ENCODE measurements at regions not wholly inside any gene's neighbourhood (a gene's known extent, or its start where the extent isn't known, plus 50 kb on each side); places are given as distances from the start of the nearest gene placed in this dataset.

GRCh38 chrX:17206584-17206983, 168.4 kb upstream of the NHS start:
- no peak for DNase-seq

GRCh38 chrX:17214962-17215361, 160.0 kb upstream of the NHS start:
- no peak for DNase-seq

DNA sequence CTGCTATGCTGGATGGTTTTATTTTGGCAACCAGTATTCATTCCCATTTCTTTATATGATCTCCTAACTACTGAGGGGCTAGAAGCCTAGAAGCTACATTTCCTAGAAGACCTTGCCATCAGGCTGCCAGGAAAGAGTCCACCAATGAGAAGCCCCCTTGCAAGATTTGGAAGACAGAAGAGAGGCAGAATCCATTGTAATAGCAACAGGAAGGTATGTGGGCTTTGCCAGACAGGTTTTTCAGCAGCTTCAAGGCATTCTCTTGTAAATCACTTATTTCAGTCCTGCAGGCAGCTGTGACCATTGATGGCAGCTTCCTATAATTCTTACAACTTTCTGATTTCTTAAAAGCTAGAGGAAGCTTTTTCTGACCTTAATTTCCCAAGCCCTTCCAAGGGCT, 148.3 kb upstream of the NHS start:
- no peak for DNase-seq

- DNase-seq: no peak
These were observed 137.9 kb upstream of the NHS start for GRCh38 chrX:17237146-17237545.

GRCh38 chrX:17242470-17242869, 132.5 kb upstream of the NHS start:
- DNase-seq: peak; percentile 35

DNA sequence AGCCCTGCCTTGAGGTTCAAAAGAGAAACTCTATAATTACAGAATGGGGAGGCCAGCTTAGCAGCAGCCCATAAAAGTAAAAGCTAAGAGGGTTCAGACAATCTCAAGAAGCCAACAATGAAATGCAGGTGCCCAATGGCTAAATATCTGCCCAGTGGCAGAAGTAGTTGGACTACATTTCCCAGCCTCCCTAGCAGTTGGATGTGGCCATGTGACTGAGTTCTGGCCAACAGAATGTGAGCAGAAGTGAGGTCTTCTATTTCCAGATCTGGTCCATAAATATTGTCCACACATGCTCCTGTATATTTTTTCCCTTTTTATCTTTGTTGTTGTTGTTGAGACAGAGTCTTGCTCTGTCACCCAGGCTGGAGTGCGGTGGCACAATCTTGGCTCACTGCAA, 127.9 kb upstream of the NHS start:
- no peak for DNase-seq

DNA sequence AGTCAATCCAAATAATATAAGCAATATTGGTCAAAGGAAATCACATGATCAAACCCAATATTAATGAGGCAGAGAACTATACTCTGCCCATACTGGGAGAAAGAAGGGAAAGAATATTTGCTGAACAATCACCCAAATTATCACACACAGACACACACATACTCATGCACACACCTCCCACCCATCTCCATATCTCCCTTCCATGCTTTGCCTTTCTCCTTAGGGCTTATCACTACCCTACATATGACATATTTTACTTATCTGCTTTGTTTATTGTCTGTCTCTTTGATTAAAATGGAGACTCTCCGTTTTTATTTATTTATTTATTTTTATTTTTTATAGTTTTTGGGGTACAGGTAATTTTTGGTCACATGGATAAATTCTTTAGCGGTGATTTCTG, 112.9 kb upstream of the NHS start:
- DNase-seq: no peak

- DNase-seq: no peak
These were observed 108.9 kb upstream of the NHS start for GRCh38 chrX:17266136-17266535.

- no peak for DNase-seq
These were observed 96.0 kb upstream of the NHS start for GRCh38 chrX:17278961-17279360.

GRCh38 chrX:17285983-17286382, 89.0 kb upstream of the NHS start:
- DNase-seq: no peak

DNA sequence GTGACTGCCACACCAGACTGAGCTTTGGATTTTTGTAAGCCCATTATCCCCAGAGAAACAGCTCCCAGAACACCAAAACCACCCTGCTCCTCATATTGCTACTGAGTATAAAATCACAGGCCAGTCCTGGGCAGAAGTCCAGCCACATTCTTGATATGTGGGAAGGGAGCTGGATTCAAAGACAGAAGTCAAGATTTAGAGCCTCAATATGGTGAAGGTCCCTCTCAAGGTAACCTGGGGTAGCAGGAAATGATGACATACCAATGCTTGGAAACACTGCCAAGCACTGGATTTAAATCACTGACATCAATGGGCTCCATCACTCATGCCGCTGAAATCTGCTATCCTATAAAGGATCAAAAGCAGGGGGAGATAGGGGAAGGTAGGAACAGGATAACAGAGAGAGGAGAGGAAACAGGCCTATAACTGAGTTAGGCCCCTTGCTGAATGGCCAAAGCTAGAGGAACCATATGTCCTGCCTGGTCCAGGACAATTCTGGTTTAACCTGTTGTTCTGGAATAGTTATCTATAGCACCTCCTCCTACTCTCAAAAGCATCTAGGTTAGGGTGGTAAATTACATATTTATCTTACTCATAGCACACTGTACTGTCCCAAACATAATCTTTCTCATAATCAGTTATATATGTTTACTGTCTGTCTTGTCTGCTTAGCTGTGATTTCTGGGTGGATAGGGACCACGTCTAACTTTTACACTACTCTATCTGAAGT, 83.7 kb upstream of the NHS start:
- DNase-seq: no peak

DNA sequence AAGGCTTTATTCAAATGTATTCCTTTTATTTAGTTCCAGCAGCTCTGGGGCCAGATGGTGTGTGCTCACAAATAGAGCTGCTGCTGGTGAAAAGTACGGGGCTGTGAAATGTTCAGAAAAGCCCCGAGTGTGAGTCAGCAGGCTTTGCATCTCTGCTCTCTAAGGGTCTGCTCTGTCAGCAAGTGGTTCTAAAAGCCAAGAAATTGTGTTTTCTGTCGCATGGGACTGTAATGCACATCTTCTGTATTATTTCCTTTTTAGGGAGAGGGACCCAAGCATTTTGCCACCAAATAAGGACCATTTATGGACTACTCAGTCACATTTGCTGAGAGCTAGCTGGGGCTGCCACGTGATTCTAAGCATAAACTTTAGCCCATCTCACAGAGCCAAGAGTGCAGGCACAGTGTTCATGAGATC, 82.9 kb upstream of the NHS start:
- no peak for DNase-seq

DNA sequence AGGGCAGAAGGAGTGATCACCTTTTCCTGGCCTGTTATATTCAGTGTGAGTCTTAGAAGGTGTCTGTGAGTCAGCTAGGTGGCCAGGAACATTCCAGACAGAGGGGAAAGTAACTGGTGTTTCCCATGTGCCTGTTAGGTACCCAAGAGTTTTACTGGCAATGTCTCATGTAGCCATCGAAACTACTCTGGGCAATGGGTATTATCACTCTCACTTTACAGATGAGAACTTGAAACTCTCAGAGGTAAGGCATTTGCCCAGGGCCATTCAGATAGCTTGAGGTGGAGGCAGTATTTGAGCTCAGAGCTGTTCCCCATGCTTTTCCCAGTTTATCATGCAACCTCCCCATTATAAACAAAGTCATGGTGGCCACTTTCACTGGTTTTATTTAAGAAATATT, 80.4 kb upstream of the NHS start:
- no peak for DNase-seq

DNA sequence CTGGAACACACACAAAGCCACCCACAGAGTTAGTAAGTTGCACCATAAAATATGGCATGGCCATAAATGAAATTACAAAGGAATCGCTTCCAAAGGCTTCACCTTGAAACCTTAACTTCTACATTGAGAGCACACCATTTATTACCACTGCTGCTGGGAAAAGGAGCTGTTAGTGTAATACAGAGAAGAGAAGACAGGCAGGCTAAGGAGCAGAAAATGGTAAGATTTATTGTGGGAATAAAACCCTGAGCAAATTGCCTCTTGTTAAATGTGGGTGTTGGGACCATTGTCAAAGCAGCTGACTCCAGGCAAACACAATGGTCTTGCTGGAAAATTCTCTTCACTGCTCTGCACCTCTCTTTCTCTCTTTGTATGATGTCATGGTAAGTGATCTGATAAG, 79.2 kb upstream of the NHS start:
- DNase-seq: no peak

GRCh38 chrX:17298564-17298963, 76.4 kb upstream of the NHS start:
- no peak for DNase-seq

DNA sequence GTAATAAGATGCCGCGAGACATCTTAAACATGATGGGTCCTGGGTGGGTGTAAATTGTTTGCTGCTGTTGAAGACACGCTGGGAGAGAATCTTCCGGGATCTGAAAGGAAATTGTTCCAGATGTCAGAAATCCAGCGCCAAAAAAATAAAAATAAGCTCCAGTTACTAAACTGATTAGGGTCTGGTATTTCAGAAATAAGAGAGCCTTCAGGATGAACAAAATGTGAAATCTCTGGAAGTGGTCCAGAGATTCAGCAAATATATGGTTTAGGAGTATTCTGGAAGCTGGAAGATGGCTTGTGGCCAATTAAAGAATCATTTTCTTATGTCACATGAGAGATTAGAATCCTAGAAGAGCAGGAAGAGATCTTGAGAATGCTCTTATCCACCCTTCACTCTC, 75.8 kb upstream of the NHS start:
- DNase-seq: no peak

DNA sequence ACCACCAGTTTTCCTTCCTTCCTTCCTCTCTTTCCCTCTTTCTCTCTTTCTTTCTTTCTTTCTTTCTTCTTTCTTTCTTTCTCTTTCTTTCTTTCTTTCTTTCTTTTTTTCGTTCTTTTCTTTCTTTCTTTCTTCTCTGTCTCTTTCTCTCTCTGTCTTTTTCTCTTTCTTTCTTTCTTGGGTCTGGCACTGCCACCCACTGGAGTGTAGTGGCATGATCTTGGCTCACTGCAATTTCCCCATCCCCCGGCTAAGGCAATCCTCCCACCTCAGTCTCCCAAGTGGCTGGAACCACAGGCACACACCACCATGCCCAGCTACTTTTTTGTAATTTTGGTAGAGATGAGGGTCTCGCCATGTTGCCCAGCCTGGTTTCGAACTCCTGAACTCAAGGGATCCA, 51.6 kb upstream of the NHS start:
- DNase-seq: no peak
